GM19043 (cell line): ENCODE measurements at regions not wholly inside any gene's neighbourhood (a gene's known extent, or its start where the extent isn't known, plus 50 kb on each side); places are given as distances from the start of the nearest gene placed in this dataset.
"Not testable (repeated sequence)": the region's sequence is repeated elsewhere in the genome, so short reads cannot be mapped to it uniquely, and the experiment has no call there.

Experiments used
- ATAC-seq: cut with Tn5 transposase; IDR thresholded peaks from one replicate; pipeline ENCODE4 v1.9.1; 2021; ENCODE audit warnings: low read depth; ENCODE audit not compliant: unreplicated experiment

- ATAC-seq = no peak
Measured at GRCh38 chr20:11676630-11677287, 240.9 kb upstream of the BTBD3 start.

GRCh38 chr20:11677428-11677827 lies 240.3 kb upstream of the BTBD3 start:
- ATAC-seq = no peak

GRCh38 chr20:11677836-11678235 lies 239.9 kb upstream of the BTBD3 start:
- no peak for ATAC-seq

- ATAC-seq = no peak
Measured at GRCh38 chr20:11682285-11682684, 235.4 kb upstream of the BTBD3 start.

- no peak for ATAC-seq
Measured at GRCh38 chr20:11686195-11686594, 231.5 kb upstream of the BTBD3 start.

- ATAC-seq = no peak
Measured at GRCh38 chr20:11686820-11687543, 230.7 kb upstream of the BTBD3 start.

- ATAC-seq = no peak
Measured at GRCh38 chr20:11687546-11688292, 230.0 kb upstream of the BTBD3 start.

- ATAC-seq = no peak
Measured at GRCh38 chr20:11689262-11689661, 228.4 kb upstream of the BTBD3 start.

- ATAC-seq = no peak
Measured at GRCh38 chr20:11691766-11692165, 225.9 kb upstream of the BTBD3 start.

GRCh38 chr20:11692567-11692966 lies 225.1 kb upstream of the BTBD3 start:
- no peak for ATAC-seq

- no peak for ATAC-seq
Measured at GRCh38 chr20:11694467-11694866, 223.2 kb upstream of the BTBD3 start.

- ATAC-seq = no peak
Measured at GRCh38 chr20:11697055-11697454, 220.6 kb upstream of the BTBD3 start.

GRCh38 chr20:11697646-11698045 lies 220.0 kb upstream of the BTBD3 start:
- ATAC-seq = no peak

- ATAC-seq = no peak
Measured at GRCh38 chr20:11698124-11698523, 219.6 kb upstream of the BTBD3 start.

- no peak for ATAC-seq
Measured at GRCh38 chr20:11700831-11701230, 216.9 kb upstream of the BTBD3 start.

GRCh38 chr20:11702721-11703518 lies 214.8 kb upstream of the BTBD3 start:
- no peak for ATAC-seq

- no peak for ATAC-seq
Measured at GRCh38 chr20:11705512-11705911, 212.2 kb upstream of the BTBD3 start.

GRCh38 chr20:11708223-11708622 lies 209.5 kb upstream of the BTBD3 start:
- ATAC-seq = not testable (repeated sequence)

- ATAC-seq = no peak
Measured at GRCh38 chr20:11711214-11711613, 206.5 kb upstream of the BTBD3 start.

- ATAC-seq = no peak
Measured at GRCh38 chr20:11712639-11713160, 205.0 kb upstream of the BTBD3 start.

GRCh38 chr20:11714886-11715285 lies 202.8 kb upstream of the BTBD3 start:
- no peak for ATAC-seq
